ENCODE measurements at regions not wholly inside any gene's neighbourhood (a gene's known extent, or its start where the extent isn't known, plus 50 kb on each side); places are given as distances from the start of the nearest gene placed in this dataset.
"Not testable (repeated sequence)": the region's sequence is repeated elsewhere in the genome, so short reads cannot be mapped to it uniquely, and the experiment has no call there.

- POLR2A ChIA-PET; H3K36me3 Mint-ChIP-seq (ENCODE audit: low read depth); H3K27ac Mint-ChIP-seq; H3K4me3 Mint-ChIP-seq; H3K4me1 Mint-ChIP-seq; DNase-seq; H3K9me3 Mint-ChIP-seq (ENCODE audit: low read depth); CTCF ChIA-PET; H3K27me3 Mint-ChIP-seq: not testable (repeated sequence)
- intact Hi-C loops (cut with DNase I, micrococcal nuclease) = loop anchor here in 1 of 2 experiments (10.0 kb wide), 1 partner anchor 64 kb away; no protein-coding TSS in a partner anchor
- peak; percentile 19 for ATAC-seq
These were observed 189.8 kb upstream of the KCTD7 start for GRCh38 chr7:66438703-66439405.

- Mint-ChIP-seq H3K4me1 (no peaks in the 10 kb centered on the region), H3K36me3 (ENCODE audit: low read depth) (peaks cover 4% of the 10 kb centered on the region), H3K4me3 (no peak overlapping the region), H3K9me3 (ENCODE audit: low read depth) (no peaks in the 10 kb centered on the region), H3K27ac (no peak overlapping the region), H3K27me3 (no peaks in the 10 kb centered on the region)
- no peak for ATAC-seq
- ChIA-PET CTCF (no interaction called here), POLR2A (no interaction called here)
- no peak for DNase-seq
- intact Hi-C loops (cut with DNase I, micrococcal nuclease) = no loop called here
These were observed 186.3 kb upstream of the KCTD7 start for GRCh38 chr7:66442385-66442784.

DNA sequence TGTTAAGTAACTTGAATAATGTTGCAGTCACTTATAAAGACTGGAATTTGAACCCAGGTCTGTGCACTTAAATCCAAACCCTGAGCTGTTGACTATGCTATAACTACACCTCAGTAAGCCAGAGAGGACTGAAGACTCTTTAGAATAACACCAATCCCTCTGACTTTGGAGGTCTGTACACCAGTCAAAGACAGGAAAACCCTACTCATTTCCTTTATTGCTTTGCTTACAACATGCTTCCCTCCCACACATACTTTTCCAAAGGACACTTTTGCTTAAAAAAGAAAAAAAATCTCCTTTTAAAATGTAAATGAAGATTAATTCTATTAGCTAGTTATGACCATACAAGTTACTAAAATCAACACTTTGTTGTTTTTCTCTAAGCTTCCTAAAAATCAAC is 184.7 kb upstream of the KCTD7 start:
- CTCF ChIA-PET = no interaction called here

GRCh38 chr7:66447007-66447406 is 181.7 kb upstream of the KCTD7 start:
- intact Hi-C loops (cut with DNase I, micrococcal nuclease); CTCF ChIA-PET; H3K36me3 Mint-ChIP-seq (ENCODE audit: low read depth); H3K9me3 Mint-ChIP-seq (ENCODE audit: low read depth); H3K4me3 Mint-ChIP-seq; H3K27ac Mint-ChIP-seq; ATAC-seq; POLR2A ChIA-PET; DNase-seq; H3K27me3 Mint-ChIP-seq; H3K4me1 Mint-ChIP-seq: not testable (repeated sequence)

More for the DNA sequence above, 184.7 kb upstream of the KCTD7 start:
- POLR2A ChIA-PET = no interaction called here
- no peaks in the 10 kb centered on the region for H3K4me1 Mint-ChIP-seq
- no peak for DNase-seq
- peaks cover 9% of the 10 kb centered on the region for H3K36me3 Mint-ChIP-seq (ENCODE audit: low read depth)
- H3K27me3 Mint-ChIP-seq = no peaks in the 10 kb centered on the region
- H3K4me3 Mint-ChIP-seq = no peak overlapping the region
- H3K27ac Mint-ChIP-seq = no peak overlapping the region
- intact Hi-C loops (cut with DNase I, micrococcal nuclease) = no loop called here
- no peaks in the 10 kb centered on the region for H3K9me3 Mint-ChIP-seq (ENCODE audit: low read depth)
- ATAC-seq = no peak

GRCh38 chr7:66450814-66451213 is 177.9 kb upstream of the KCTD7 start:
- Mint-ChIP-seq H3K4me1 (peaks cover 15% of the 10 kb centered on the region), H3K36me3 (ENCODE audit: low read depth) (peaks cover 14% of the 10 kb centered on the region)
- H3K9me3 Mint-ChIP-seq (ENCODE audit: low read depth); CTCF ChIA-PET; H3K27ac Mint-ChIP-seq; H3K4me3 Mint-ChIP-seq; ATAC-seq; DNase-seq; POLR2A ChIA-PET; H3K27me3 Mint-ChIP-seq; intact Hi-C loops (cut with DNase I, micrococcal nuclease): not testable (repeated sequence)

DNA sequence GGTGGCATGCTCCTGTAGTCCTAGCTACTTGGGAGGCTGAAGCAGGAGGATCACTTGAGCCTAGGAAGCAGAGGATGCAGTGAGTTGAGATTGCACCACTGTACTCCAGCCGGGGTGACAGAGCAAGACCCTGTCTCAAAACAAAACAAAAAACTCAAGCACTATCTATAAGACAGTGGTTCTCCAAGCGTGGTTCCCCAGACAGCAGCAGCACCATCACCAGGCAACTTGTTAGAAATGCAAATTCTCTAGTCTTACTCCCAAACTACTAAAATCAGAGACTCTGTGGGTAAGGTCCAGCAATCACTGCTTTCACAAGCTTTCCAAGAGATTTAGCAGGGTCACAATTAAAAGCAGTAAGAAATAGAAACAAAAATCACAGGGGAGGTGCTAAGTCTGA is 177.0 kb upstream of the KCTD7 start:
- POLR2A ChIA-PET; DNase-seq; H3K4me3 Mint-ChIP-seq; CTCF ChIA-PET; intact Hi-C loops (cut with DNase I, micrococcal nuclease); H3K27ac Mint-ChIP-seq; H3K9me3 Mint-ChIP-seq (ENCODE audit: low read depth); ATAC-seq; H3K27me3 Mint-ChIP-seq: not testable (repeated sequence)
- peaks cover 15% of the 10 kb centered on the region for H3K4me1 Mint-ChIP-seq
- peaks cover 14% of the 10 kb centered on the region for H3K36me3 Mint-ChIP-seq (ENCODE audit: low read depth)

DNA sequence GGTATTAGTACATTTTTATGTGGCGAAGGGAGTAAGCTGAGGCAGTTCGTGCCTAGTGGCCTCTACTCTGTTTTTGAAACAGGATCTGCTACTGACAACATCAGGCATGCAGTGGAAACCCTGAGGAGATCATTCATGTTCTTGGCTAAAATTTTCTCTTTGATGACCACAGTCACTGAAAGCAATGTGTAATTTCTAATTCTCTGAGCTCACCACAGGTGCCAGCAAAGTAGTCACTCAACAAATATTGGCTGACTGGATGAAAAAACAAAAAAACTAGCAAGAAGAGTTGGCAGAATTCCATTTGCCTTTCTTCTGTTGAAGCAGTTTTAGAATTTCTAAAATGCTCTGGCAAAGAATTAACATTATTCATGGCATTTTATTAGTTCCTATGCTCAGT is 176.5 kb upstream of the KCTD7 start:
- Mint-ChIP-seq H3K27me3 (no peaks in the 10 kb centered on the region), H3K36me3 (ENCODE audit: low read depth) (peaks cover 10% of the 10 kb centered on the region), H3K4me3 (no peak overlapping the region), H3K4me1 (peaks cover 15% of the 10 kb centered on the region), H3K27ac (no peak overlapping the region), H3K9me3 (ENCODE audit: low read depth) (no peaks in the 10 kb centered on the region)
- intact Hi-C loops (cut with DNase I, micrococcal nuclease) = no loop called here
- POLR2A ChIA-PET = no interaction called here
- no peak for DNase-seq
- CTCF ChIA-PET = no interaction called here
- ATAC-seq = no peak

DNA sequence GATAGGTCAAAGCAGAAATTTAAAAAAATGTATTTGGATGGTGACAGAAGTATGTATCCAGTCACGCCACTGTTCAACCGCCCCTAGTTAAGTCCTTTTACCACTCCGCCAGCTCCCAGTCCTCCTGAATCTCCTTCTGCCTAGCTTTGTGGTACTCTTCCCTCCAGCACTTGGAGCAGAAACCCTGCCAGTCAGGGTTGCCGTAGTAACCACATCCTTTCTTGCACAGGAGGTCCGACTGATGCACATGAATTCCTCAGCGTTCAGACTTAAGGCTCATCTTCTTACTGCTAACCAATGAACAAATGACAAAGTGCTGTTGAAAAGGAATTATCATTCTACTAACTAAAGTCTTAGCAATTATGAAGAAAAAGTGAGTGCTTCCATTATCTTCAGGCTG is 175.3 kb upstream of the KCTD7 start:
- H3K36me3 Mint-ChIP-seq (ENCODE audit: low read depth) = peaks cover 7% of the 10 kb centered on the region
- H3K4me3 Mint-ChIP-seq = no peak overlapping the region
- DNase-seq (no peak), ATAC-seq (no peak)
- H3K9me3 Mint-ChIP-seq (ENCODE audit: low read depth) = no peaks in the 10 kb centered on the region
- intact Hi-C loops (cut with DNase I, micrococcal nuclease) = no loop called here
- ChIA-PET POLR2A (no interaction called here), CTCF (no interaction called here)
- no peaks in the 10 kb centered on the region for H3K27me3 Mint-ChIP-seq
- no peak overlapping the region for H3K27ac Mint-ChIP-seq
- H3K4me1 Mint-ChIP-seq = peaks cover 15% of the 10 kb centered on the region

- peak overlapping the region; percentile 49 for H3K27ac Mint-ChIP-seq
These were observed 174.0 kb upstream of the KCTD7 start for GRCh38 chr7:66454600-66455225.

GRCh38 chr7:66455432-66455831 is 173.2 kb upstream of the KCTD7 start:
- CTCF ChIA-PET; H3K27ac Mint-ChIP-seq; H3K27me3 Mint-ChIP-seq; ATAC-seq; POLR2A ChIA-PET; H3K4me3 Mint-ChIP-seq; H3K36me3 Mint-ChIP-seq (ENCODE audit: low read depth); DNase-seq; H3K9me3 Mint-ChIP-seq (ENCODE audit: low read depth): not testable (repeated sequence)
- intact Hi-C loops (cut with DNase I, micrococcal nuclease) = loop anchor here in 1 of 2 experiments (2.0 kb wide), 1 partner anchor 37 kb away; no protein-coding TSS in a partner anchor
- peaks cover 28% of the 10 kb centered on the region for H3K4me1 Mint-ChIP-seq

More at GRCh38 chr7:66454600-66455225, 174.0 kb upstream of the KCTD7 start:
- Mint-ChIP-seq H3K9me3 (ENCODE audit: low read depth) (no peaks in the 10 kb centered on the region), H3K36me3 (ENCODE audit: low read depth) (peaks cover 5% of the 10 kb centered on the region), H3K4me1 (peaks cover 22% of the 10 kb centered on the region), H3K4me3 (no peak overlapping the region), H3K27me3 (no peaks in the 10 kb centered on the region)
- CTCF ChIA-PET = interaction anchor here (0.6 kb wide), 1 partner anchor 659 kb away, joined by 3 read pairs; no protein-coding TSS in a partner anchor
- ATAC-seq (peak; percentile 80), DNase-seq (peak; percentile 37)
- POLR2A ChIA-PET = no interaction called here
- intact Hi-C loops (cut with DNase I, micrococcal nuclease) = loop anchor here in 1 of 2 experiments (2.0 kb wide), 1 partner anchor 38 kb away; no protein-coding TSS in a partner anchor

- H3K36me3 Mint-ChIP-seq (ENCODE audit: low read depth); POLR2A ChIA-PET; H3K27me3 Mint-ChIP-seq; H3K27ac Mint-ChIP-seq; intact Hi-C loops (cut with DNase I, micrococcal nuclease); DNase-seq; ATAC-seq; CTCF ChIA-PET; H3K9me3 Mint-ChIP-seq (ENCODE audit: low read depth); H3K4me3 Mint-ChIP-seq: not testable (repeated sequence)
- peaks cover 38% of the 10 kb centered on the region for H3K4me1 Mint-ChIP-seq
These were observed 172.2 kb upstream of the KCTD7 start for GRCh38 chr7:66456431-66456830.

- intact Hi-C loops (cut with DNase I, micrococcal nuclease); DNase-seq; H3K9me3 Mint-ChIP-seq (ENCODE audit: low read depth); H3K27me3 Mint-ChIP-seq; H3K4me3 Mint-ChIP-seq; ATAC-seq; CTCF ChIA-PET; POLR2A ChIA-PET; H3K27ac Mint-ChIP-seq; H3K36me3 Mint-ChIP-seq (ENCODE audit: low read depth): not testable (repeated sequence)
- peaks cover 39% of the 10 kb centered on the region for H3K4me1 Mint-ChIP-seq
These were observed 169.7 kb upstream of the KCTD7 start for GRCh38 chr7:66458991-66459390.
